NOMO-1 (cell line): ENCODE measurements at regions not wholly inside any gene's neighbourhood (a gene's known extent, or its start where the extent isn't known, plus 50 kb on each side); places are given as distances from the start of the nearest gene placed in this dataset.

Experiments
- DNase-seq, 2 experiments: peaks; one replicate each; lab custom pipeline; 2025; ENCODE audit not compliant: unreplicated experiment in 2 of 2; lab: John Stamatoyannopoulos, UW

DNA sequence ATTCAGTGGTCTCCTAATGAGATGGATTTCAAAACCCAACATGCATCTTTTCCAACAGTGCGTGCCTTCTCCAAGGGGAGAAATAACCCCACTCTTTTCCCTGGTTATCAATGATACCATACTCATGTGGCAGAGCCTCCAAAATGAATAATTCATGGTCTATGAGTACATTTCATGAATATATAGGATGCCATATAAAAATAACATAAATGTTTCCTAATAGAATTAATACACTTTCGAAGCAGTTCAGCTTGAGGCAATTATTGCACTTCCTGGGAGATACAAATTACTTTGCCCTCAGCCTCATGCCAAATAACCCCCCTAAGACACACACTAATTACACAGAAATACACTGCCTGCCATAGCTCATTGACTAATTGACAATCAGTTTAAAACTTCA lies 318.6 kb downstream of the ZSWIM6 start:
- no peak for DNase-seq

DNA sequence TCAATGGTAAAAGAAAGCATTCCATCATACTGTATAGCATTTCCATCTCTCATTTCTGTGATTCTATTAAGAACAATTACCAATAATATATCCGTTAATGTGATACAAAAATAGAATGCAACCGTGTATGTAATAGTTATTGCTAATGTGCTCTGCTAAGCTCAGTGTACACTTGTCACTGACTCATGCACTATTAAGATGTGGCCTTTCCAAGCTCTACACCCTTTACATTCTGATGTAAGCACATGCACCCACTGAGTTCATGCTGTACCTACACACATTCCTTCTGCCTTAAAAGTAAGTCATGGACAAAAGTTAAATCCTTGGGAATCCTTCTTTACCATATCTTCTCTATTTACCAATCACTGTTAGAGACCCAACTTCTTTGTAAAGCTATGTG lies 319.1 kb downstream of the ZSWIM6 start:
- no peak for DNase-seq

DNA sequence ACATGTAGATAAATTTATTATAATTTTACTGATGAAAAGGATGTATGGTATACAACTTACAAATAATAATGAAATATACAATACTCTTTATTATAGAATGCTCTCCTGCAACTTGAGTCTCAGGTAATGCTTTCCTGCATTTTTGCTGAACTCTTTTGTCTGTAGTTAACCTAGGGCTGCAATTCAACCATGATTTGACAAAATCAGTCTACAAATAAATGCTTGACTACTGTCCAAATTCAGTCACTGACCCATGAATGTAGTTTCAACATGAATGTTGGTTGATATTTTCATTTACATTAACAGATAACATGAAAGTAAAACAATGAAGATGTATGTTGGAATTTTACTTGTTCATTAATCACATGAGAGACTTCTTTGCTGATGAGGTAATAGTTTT lies 320.9 kb downstream of the ZSWIM6 start:
- no peak for DNase-seq

GRCh38 chr5:61653807-61654580 lies 321.9 kb downstream of the ZSWIM6 start:
- DNase-seq: no peak

DNA sequence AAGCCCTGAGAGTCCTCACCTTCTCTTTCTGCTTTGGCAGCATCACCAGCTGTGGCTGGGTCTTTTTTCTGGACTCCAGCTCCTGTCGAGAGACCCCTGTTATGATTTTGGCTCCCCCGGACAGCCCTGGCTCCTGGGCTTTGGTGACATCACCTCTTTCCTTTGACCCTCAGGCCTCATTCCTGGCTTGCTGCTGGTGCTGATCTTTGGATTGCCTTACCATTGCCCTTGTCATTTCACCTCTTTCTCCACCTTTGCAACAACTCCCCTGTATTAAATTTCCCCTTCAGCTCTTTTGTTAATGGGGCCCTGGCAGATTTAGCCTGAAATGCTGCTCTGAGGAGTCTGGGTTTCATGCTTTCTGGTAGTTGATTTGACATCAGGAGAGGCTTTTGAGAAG lies 322.8 kb downstream of the ZSWIM6 start:
- DNase-seq: no peak

- no peak for DNase-seq
These were observed 325.0 kb downstream of the ZSWIM6 start for GRCh38 chr5:61657010-61657409.

- peak in 1 of 2 experiments; percentile 12 for DNase-seq
These were observed 325.6 kb downstream of the ZSWIM6 start for GRCh38 chr5:61657686-61658085.

DNA sequence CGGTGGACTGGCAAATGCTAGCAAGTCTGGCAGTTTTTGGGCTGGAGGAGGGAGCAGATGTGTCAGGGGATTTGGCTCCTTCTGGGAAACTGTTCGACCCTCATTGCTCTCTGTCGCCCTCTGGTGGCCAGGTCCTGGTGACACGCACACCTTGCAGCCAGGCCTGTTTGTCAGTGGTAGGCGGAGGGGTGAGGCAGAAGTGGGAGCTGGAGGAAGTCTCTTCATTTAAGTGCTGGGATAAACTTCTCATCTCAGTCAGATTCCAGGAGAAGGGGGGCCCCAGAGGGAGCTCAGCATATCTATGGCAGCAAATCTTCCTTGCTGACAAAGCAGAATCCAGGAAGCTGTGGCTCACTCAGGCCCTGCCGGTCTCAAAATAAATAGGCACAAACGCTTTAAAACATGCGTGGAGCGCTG lies 326.5 kb downstream of the ZSWIM6 start:
- DNase-seq: peak; percentile 20 to 31

DNA sequence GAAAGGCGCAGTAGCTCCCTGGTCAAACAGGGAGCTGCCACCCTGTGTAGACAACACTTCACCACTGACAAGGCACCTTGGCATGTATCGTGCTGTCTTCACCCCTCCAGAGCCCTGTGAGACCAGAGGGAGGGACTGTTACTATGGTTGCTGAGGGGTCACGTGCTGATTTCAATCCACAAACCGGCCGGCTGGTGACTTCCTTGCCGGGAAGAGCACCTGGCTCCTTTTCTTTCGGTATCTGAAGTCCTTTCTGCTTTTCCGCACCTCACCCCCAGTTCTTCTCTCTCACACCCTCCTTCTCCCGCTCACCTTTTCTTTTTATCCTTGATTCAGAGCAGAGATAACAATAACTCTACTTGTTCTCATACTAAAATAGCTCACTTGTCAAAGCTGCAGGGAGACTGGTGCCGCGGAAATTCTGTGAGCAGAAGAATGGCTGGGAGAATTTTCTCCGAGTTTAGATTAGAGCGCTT lies 327.2 kb downstream of the ZSWIM6 start:
- no peak for DNase-seq

GRCh38 chr5:61662670-61663069 lies 330.6 kb downstream of the ZSWIM6 start:
- no peak for DNase-seq

GRCh38 chr5:61666064-61666621 lies 334.1 kb downstream of the ZSWIM6 start:
- no peak for DNase-seq

GRCh38 chr5:61667525-61668218 lies 335.6 kb downstream of the ZSWIM6 start:
- DNase-seq: no peak

DNA sequence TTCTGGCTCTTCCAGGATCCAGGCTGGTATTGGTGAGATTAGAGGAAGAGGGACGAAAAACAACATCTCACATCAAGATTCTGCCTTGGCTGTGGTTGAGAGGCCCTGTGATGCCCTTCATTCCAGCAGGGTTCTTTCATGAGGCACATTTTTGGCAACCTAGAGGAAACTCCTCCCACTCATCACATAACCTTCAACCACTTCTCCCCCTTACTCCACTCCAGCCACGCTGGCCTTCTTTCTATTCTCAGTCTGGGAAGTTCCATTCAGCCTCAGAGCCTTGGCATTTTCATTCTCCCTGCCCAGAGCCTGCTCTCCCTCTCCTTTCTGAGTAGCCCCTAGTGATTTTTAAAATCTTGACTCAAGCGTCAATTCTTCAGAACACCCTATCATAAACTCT lies 337.5 kb downstream of the ZSWIM6 start:
- DNase-seq: no peak

- DNase-seq: no peak
These were observed 338.9 kb downstream of the ZSWIM6 start for GRCh38 chr5:61670941-61671340.

DNA sequence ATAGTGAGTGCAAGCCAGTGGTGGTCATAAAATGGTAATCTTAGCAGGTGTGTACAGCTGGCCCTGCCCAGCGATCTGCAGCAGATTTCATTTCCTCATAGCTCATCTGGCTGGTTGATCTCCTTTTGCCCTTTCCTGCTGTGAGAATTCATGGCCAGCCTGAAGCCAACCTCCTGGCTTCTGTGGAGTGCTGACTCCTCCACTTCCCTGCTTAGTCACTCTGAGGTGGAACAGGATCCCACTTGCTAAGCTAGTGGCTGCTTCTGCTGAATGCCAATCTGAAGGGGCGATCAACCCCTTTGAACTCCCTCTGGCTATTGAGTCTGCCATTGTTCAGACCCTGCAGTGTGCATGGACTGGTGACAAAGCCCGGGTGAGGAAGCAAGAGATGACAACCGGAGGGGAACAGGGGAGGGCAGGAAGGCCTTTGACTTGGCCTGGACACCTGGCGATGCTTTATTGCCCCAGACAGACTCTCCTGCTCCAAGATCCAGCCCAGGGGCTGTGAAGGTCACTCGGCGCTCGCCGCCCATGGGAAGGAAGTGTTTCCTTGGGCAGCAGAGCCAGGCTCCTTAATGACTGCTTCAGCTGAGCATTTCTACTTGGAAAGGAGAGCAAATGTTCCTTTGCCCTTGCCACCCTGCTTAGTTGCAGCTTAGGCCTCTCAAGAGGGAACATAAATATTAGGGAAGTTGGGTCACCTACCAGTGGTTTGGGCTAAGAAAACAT lies 341.1 kb downstream of the ZSWIM6 start:
- DNase-seq: no peak

GRCh38 chr5:61674378-61674777 lies 342.3 kb downstream of the ZSWIM6 start:
- DNase-seq: no peak

GRCh38 chr5:61675015-61675692 lies 343.1 kb downstream of the ZSWIM6 start:
- no peak for DNase-seq

DNA sequence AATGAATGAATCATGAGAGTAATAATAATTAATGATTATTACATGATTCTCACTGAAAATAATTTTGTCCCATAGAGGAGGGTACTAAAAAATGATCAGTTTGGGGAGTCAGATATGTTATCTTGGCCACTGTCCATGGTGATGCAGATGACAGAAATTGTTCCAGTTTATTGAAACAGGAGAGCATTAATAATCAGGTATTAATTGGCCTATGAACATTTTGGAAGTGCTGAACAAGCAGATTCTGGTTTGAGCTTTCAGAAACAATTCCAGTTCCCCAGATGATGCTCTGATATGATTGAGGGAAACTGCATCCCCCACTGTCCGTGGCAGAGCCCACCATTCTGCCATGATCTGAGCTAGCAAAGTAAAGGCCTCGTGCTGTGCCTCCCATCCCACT lies 345.2 kb downstream of the ZSWIM6 start:
- DNase-seq: no peak

DNA sequence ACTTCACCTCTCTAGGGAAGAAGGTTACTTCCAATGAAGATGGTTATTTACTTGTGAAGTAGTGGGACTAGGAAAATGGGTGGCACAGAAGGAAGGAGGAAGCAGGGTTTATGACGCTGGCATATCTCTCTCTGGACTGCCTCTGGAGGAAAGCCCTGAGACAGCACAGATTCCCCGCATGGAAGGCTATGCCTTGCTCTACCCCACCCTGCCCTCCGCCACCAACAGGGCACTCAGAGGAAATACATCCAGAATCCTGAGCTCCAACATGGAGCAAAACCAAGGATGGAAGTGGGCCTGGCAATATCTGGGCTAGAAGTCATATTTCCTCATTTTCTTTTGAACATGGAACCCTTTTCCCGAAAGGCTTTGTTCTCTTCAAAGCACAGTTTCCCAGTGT lies 346.9 kb downstream of the ZSWIM6 start:
- no peak for DNase-seq

GRCh38 chr5:61679562-61679961 lies 347.5 kb downstream of the ZSWIM6 start:
- DNase-seq: no peak

DNA sequence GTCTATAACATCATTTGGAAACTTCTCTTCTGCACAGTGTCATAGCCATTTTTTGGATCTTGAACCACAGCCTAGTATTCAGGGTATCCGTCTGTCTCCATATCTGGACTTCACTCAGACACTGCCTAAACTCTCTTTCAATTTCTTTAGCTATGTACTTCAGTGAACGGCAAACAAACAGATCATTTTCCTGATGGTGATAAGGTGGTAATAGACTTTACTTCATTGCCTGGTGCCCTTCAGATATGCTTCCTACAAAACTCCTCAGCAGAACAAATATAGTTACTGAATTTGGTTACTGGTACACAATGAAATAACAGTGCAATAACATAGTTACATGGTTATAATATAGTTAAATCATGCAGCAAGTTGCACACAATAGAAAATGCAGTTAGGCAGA lies 348.2 kb downstream of the ZSWIM6 start:
- no peak for DNase-seq
